Fibroblast of lung (primary cell): ENCODE measurements at regions not wholly inside any gene's neighbourhood (a gene's known extent, or its start where the extent isn't known, plus 50 kb on each side); places are given as distances from the start of the nearest gene placed in this dataset.

Source experiments
- DNase-seq, 2 donors: peaks; one replicate each; pipeline versions ENCODE4 v3.0.0 to v3.0.0-alpha.2; 2010; ENCODE audit warnings: low read depth in 2 of 2
- H2AFZ ChIP-seq: 2 replicates; pipeline ENCODE4 v1.5.1; 2012; ENCODE audit warnings: low read length, control low read depth, inconsistent platforms
- H3K27ac ChIP-seq: 2 replicates; pipeline ENCODE4 v1.5.1; 2011; ENCODE audit warnings: low read length, control low read depth; ENCODE audit not compliant: insufficient read depth
- H3K27me3 ChIP-seq: 2 replicates; pipeline ENCODE4 v1.5.1; 2011; ENCODE audit warnings: mild to moderate bottlenecking, low read length; ENCODE audit not compliant: control insufficient read depth, insufficient read depth
- H3K36me3 ChIP-seq: 2 replicates; pipeline ENCODE4 v1.5.1; 2011; ENCODE audit warnings: low read length; ENCODE audit not compliant: control insufficient read depth, insufficient read depth
- H3K4me1 ChIP-seq: 2 replicates; pipeline ENCODE4 v1.5.1; 2011; ENCODE audit warnings: low read length; ENCODE audit not compliant: control insufficient read depth, insufficient read depth; ENCODE audit errors: extremely low read depth
- H3K4me2 ChIP-seq: 2 replicates; pipeline ENCODE4 v1.5.1; 2011; ENCODE audit warnings: low read length, control low read depth; ENCODE audit not compliant: insufficient read depth; ENCODE audit errors: extremely low read depth
- H3K4me3 ChIP-seq, 4 experiments: fragments of 200-600 bp in 1 of 4; sonication (generic) in 1 of 4; replicated peaks in 1 of 4; 2 replicates each; pipeline ENCODE4 v1.5.1; 2011 to 2016; ENCODE audit warnings: low read length in 4 of 4, low read depth in 3 of 4, mild to moderate bottlenecking in 3 of 4, control low read depth in 2 of 4, inconsistent platforms in 1 of 4, mixed read lengths in 1 of 4; ENCODE audit not compliant: insufficient read depth in 1 of 4; ENCODE audit errors: control extremely low read depth in 1 of 4
- H3K79me2 ChIP-seq: 2 replicates; pipeline ENCODE4 v1.5.1; 2012; ENCODE audit warnings: mild to moderate bottlenecking, low read length, inconsistent platforms; ENCODE audit not compliant: control insufficient read depth, insufficient read depth
- H3K9ac ChIP-seq: 2 replicates; pipeline ENCODE4 v1.5.1; 2011; ENCODE audit warnings: mild to moderate bottlenecking, low read length, control low read depth; ENCODE audit not compliant: insufficient read depth
- H3K9me3 ChIP-seq: 2 replicates; pipeline ENCODE4 v1.5.1; 2012; ENCODE audit warnings: low read depth, low read length; ENCODE audit not compliant: control insufficient read depth, insufficient read depth
- H4K20me1 ChIP-seq: 2 replicates; pipeline ENCODE4 v1.5.1; 2011; ENCODE audit warnings: low read length; ENCODE audit not compliant: control insufficient read depth, insufficient read depth; ENCODE audit errors: extremely low read depth
- CTCF ChIP-seq, 2 donors: IDR thresholded peaks in 1 of 2; conservative IDR thresholded peaks in 1 of 2; 1 replicate in 1 of 2; 2 replicates in 1 of 2; pipeline ENCODE4 v1.5.1; 2011 to 2012; ENCODE audit warnings: low read length in 2 of 2, control low read depth in 1 of 2, inconsistent platforms in 1 of 2, low read depth in 1 of 2, mild to moderate bottlenecking in 1 of 2
- EZH2 ChIP-seq: IDR thresholded peaks from 2 replicates; pipeline ENCODE4 v1.5.1; 2012; ENCODE audit warnings: low read length, control low read depth, mild to moderate bottlenecking; ENCODE audit errors: missing control alignments

- H3K79me2 ChIP-seq: no peaks in the 10 kb centered on the region
- H3K4me1 ChIP-seq: no peaks in the 10 kb centered on the region
- no peaks in the 10 kb centered on the region for H3K27me3 ChIP-seq
- H3K36me3 ChIP-seq: no peaks in the 10 kb centered on the region
- DNase-seq: no peak
- H3K4me3 ChIP-seq: no peak overlapping the region
- H3K27ac ChIP-seq: no peak overlapping the region
- no peak overlapping the region for H3K9ac ChIP-seq
- no peaks in the 10 kb centered on the region for H3K9me3 ChIP-seq
- H4K20me1 ChIP-seq: no peaks in the 10 kb centered on the region
- no peak overlapping the region for H2AFZ ChIP-seq
- H3K4me2 ChIP-seq: no peak overlapping the region
- TF ChIP-seq EZH2: no peak
- TF ChIP-seq CTCF (conservative IDR thresholded peaks at IDR 0.05 in 1 of 2, IDR thresholded peaks at IDR 0.05 in 1 of 2; ENCODE audit: low read depth in 1 of 2, low read length in 2 of 2): no peak
Observed at GRCh38 chr3:127469760-127470159, 120.8 kb downstream of the TPRA1 start.

- H3K27me3 ChIP-seq: no peaks in the 10 kb centered on the region
- H3K36me3 ChIP-seq: no peaks in the 10 kb centered on the region
Observed at GRCh38 chr3:127467391-127467790, 123.1 kb downstream of the TPRA1 start.

GRCh38 chr3:127464642-127465041, 125.9 kb downstream of the TPRA1 start:
- no peaks in the 10 kb centered on the region for H3K79me2 ChIP-seq

More at GRCh38 chr3:127467391-127467790, 123.1 kb downstream of the TPRA1 start:
- Histone ChIP-seq H4K20me1 (no peaks in the 10 kb centered on the region), H3K4me1 (no peaks in the 10 kb centered on the region), H3K79me2 (no peaks in the 10 kb centered on the region), H3K4me2 (no peak overlapping the region), H2AFZ (no peak overlapping the region), H3K9me3 (no peaks in the 10 kb centered on the region), H3K9ac (no peak overlapping the region), H3K27ac (no peak overlapping the region), H3K4me3 (no peak overlapping the region)
- DNase-seq: no peak
- no peak for TF ChIP-seq CTCF (conservative IDR thresholded peaks at IDR 0.05 in 1 of 2, IDR thresholded peaks at IDR 0.05 in 1 of 2; ENCODE audit: low read depth in 1 of 2, low read length in 2 of 2)
- TF ChIP-seq EZH2: no peak

More at GRCh38 chr3:127464642-127465041, 125.9 kb downstream of the TPRA1 start:
- Histone ChIP-seq H3K27ac (no peak overlapping the region), H4K20me1 (no peaks in the 10 kb centered on the region), H3K36me3 (no peaks in the 10 kb centered on the region), H3K9ac (no peak overlapping the region), H3K9me3 (no peaks in the 10 kb centered on the region), H3K4me2 (no peak overlapping the region), H3K27me3 (no peaks in the 10 kb centered on the region), H2AFZ (no peak overlapping the region), H3K4me3 (no peak overlapping the region), H3K4me1 (no peaks in the 10 kb centered on the region)
- no peak for DNase-seq
- TF ChIP-seq EZH2: no peak
- no peak for TF ChIP-seq CTCF (conservative IDR thresholded peaks at IDR 0.05 in 1 of 2, IDR thresholded peaks at IDR 0.05 in 1 of 2; ENCODE audit: low read depth in 1 of 2, low read length in 2 of 2)
